GM12873 (cell line): ENCODE measurements at regions not wholly inside any gene's neighbourhood (a gene's known extent, or its start where the extent isn't known, plus 50 kb on each side); places are given as distances from the start of the nearest gene placed in this dataset.

ENCODE experiments used
- TF ChIP-seq, protein P1 (sequence below): IDR thresholded peaks from 2 replicates; pipeline ENCODE4 v1.5.1; 2012; ENCODE audit warnings: low read depth, mild to moderate bottlenecking, moderate library complexity, low read length, control low read depth; ENCODE audit not compliant: insufficient read depth; ENCODE audit errors: missing control alignments

DNA sequence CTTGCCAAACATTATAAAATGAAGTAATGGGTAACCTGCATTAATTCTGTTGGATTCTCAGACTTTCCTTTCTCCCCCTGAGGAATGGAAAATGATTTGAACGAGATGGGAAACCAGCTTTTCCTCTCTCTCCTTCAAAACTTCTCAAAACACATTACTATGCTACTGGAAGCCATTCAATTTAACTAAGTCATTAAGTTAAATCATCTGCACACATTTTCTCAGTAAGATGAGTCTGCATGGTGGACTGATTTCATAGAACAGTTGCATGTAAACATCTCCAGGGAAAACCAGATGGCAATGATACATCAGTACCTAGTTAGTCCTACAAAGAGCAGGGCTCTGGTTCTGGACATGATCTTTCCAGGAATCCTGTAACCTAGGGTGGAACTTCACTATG lies 59.9 kb downstream of the BMP4 start:
- TF ChIP-seq, protein P1, sequence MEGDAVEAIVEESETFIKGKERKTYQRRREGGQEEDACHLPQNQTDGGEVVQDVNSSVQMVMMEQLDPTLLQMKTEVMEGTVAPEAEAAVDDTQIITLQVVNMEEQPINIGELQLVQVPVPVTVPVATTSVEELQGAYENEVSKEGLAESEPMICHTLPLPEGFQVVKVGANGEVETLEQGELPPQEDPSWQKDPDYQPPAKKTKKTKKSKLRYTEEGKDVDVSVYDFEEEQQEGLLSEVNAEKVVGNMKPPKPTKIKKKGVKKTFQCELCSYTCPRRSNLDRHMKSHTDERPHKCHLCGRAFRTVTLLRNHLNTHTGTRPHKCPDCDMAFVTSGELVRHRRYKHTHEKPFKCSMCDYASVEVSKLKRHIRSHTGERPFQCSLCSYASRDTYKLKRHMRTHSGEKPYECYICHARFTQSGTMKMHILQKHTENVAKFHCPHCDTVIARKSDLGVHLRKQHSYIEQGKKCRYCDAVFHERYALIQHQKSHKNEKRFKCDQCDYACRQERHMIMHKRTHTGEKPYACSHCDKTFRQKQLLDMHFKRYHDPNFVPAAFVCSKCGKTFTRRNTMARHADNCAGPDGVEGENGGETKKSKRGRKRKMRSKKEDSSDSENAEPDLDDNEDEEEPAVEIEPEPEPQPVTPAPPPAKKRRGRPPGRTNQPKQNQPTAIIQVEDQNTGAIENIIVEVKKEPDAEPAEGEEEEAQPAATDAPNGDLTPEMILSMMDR = no peak

DNA sequence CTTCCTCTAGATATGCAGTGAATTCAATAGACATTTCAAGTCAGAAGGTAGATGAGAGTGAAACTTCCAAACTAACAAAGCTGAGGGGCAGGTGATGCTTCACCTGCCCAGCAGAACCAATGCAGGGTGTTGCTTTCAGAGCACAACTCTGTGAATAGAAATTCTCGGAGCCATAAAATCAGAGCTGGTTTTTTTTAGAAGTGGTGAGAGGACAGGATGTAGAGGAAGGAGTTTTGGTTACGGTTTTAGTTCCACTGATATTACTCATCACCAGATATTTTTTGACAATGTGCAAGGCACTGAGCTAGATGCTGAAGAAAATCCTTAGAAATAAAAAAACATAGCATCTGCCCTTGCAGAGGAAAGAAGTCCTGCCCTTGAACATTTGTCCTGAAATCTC lies 62.2 kb downstream of the BMP4 start:
- TF ChIP-seq, protein P1 = no peak

DNA sequence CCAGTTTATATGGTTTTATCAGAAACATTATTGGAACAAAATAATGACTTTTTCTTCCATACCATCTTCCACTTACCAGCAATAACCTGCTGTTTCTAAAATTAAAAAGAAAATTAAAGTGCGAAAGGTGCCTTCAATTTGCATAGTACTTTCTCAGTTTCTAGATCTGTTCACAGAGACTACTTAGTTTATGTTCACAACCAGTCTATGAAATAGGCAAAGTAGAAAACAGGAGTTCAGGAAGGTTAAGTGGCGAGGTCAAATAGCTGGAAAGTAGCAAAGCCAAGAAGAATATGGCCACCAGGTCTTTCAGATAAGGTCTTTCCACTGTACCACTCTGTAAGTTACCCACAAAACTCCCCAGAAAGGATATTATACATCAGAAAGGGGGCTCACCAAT lies 63.3 kb downstream of the BMP4 start:
- TF ChIP-seq, protein P1 = no peak

DNA sequence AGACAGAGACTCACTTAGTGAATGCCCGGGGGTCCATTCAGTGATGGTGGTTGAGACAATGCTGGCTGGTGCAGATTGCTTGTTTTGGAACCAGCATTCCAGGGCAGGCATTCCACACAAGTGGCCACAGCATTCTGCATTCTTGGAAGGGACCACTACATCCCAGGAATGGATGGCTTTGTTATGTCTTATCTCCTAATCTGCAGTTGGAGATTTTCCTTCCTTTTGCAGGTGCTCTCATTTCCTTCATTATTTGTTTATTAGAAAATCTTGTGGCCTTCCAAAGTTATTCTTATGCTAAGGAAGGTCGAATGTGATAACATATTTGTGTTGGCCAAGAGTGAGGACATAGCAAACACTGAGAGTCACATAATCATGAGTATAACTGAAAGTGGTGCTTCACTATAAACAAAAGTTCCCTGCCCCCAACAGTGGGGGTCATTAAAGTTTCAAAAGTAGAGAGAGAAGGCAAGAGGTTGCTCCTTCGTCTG lies 66.0 kb downstream of the BMP4 start:
- TF ChIP-seq, protein P1 = no peak

DNA sequence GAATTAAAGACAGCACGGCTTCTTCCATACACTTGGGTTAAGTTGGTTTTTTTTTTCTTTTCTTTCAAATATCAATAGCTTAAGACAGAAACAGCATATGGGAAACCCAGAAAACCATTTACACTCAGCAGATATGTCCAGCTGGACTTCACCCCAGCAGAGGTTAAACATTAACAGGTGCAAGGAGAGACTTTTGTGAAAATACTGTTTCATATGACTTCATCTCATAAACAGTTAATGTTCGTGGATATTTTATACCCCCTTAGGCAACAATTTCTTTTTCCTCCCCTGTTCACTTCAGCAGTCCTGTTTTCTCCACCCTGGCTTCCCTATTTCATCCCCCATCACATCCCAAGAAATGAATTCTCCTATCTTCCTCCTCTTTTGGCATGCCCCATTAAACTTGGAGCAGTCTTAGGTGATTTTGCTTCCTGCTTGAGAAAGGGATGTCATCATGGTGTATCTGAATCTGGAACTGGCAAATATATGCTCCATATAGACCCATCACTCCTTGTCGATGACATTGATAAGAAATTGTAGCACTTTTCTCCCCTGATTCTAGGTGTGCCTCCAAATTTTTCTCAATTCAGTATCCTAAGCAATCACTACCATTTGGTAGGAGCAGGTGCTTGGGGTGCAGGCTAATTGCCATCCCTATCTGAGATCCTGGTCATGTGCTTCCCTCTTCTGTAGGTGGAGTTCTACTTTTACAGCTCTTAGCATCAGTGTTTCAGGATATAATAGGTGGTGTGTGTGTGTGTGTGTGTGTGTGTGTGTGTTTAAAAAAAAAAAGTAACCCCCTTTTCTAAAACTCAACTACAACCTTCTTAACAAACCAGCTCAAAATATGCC lies 67.9 kb downstream of the BMP4 start:
- TF ChIP-seq, protein P1 = no peak

DNA sequence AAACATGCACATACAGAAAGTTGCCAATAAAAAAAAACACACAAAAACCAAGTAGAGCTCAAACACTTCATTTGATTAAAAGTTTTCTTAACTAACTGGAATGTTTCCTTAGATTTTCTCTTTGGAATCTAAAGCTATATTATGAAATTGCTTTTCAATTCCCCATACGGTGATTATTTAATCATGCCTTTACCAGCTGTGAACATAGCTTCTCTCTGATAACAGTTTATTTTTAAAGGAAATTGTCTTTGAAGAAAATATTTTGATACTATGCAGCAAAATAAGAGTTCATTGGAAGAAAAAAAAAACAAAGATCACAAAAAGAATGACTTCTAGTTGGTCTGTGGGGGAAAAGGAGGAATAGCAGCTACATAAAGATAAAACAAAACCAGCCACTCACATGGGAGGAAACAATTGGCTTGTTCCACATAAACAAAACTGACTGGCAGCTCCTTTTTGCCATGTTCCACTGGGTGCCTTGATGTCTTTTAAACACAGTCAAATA lies 71.4 kb downstream of the BMP4 start:
- TF ChIP-seq, protein P1 = no peak

DNA sequence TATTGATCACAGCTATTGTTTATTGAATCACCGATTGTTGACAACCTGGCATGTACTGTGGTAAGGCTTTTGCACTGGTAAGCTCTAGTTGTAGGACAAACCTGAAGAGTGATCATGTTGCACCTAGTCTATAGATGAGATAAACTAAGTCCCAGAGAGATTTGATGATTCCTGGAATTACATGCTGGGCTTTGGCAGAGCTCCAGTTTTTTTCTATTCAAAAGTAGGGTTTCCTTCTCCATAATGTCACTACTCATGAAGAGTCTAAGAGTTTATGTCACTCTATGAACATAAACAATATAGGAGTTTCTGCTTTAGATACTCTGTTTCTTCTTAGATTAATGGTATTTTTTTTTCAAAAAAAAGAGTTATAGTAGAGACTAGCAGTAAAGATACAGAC lies 72.0 kb downstream of the BMP4 start:
- TF ChIP-seq, protein P1 = no peak
